HepG2 (cell line): ENCODE measurements at regions not wholly inside any gene's neighbourhood (a gene's known extent, or its start where the extent isn't known, plus 50 kb on each side); places are given as distances from the start of the nearest gene placed in this dataset.

Source experiments
- ARID2 ChIP-seq: sonication (generic); formaldehyde crosslinking; IDR thresholded peaks from 2 replicates; pipeline ENCODE4 v1.8.1; 2022; ENCODE audit warnings: mild to moderate bottlenecking, missing genetic modification reagents, borderline replicate concordance
- CSRNP2 ChIP-seq: sonication (generic); formaldehyde crosslinking; conservative IDR thresholded peaks from 2 replicates; pipeline ENCODE4 v1.8.0; 2022; ENCODE audit warnings: low read depth, missing genetic modification reagents
- DRAP1 ChIP-seq: IDR thresholded peaks from 2 replicates; pipeline ENCODE4 v1.6.1; 2016; ENCODE audit warnings: missing genetic modification reagents, missing compliant biosample characterization
- ETS1 ChIP-seq: sonication (generic); formaldehyde crosslinking; IDR thresholded peaks from 2 replicates; pipeline ENCODE4 v1.4.0; 2020; ENCODE audit warnings: missing genetic modification reagents
- KDM4B ChIP-seq: sonication (generic); formaldehyde crosslinking; IDR thresholded peaks from 2 replicates; pipeline ENCODE4 v1.4.0; 2020; ENCODE audit warnings: missing genetic modification reagents
- POLR2A ChIP-seq, 2 experiments: IDR thresholded peaks; 2 replicates each; pipeline ENCODE4 v1.6.1; 2011; ENCODE audit warnings: low read depth in 2 of 2, low read length in 2 of 2, mild to moderate bottlenecking in 1 of 2, moderate library complexity in 1 of 2; ENCODE audit not compliant: insufficient read depth in 1 of 2
- RBM22 ChIP-seq: fragments of 200-400 bp; formaldehyde crosslinking; optimal IDR thresholded peaks from 2 replicates; pipeline ENCODE3; 2017; ENCODE audit warnings: mild to moderate bottlenecking, low read length, moderate library complexity
- ZBTB3 ChIP-seq: sonication (generic); formaldehyde crosslinking; IDR thresholded peaks from 2 replicates; pipeline ENCODE4 v1.4.0; 2020; ENCODE audit warnings: low read depth, mild to moderate bottlenecking, moderate library complexity, missing genetic modification reagents, borderline replicate concordance
- ZBTB40 ChIP-seq, 2 experiments: fragments of 450-650 bp in 1 of 2; sonication (generic) in 1 of 2; formaldehyde crosslinking in 1 of 2; IDR thresholded peaks; 2 replicates each; pipeline versions ENCODE4 v1.6.1 to v1.8.0; 2016 to 2022; ENCODE audit warnings: antibody characterized with exemption in 1 of 2, mild to moderate bottlenecking in 1 of 2, missing genetic modification reagents in 1 of 2
- ZNF431 ChIP-seq: sonication (generic); formaldehyde crosslinking; IDR thresholded peaks from 2 replicates; pipeline ENCODE4 v1.9.0; 2022; ENCODE audit warnings: missing genetic modification reagents, low read depth, mild to moderate bottlenecking, borderline replicate concordance
- ZSCAN29 ChIP-seq: sonication (generic); formaldehyde crosslinking; conservative IDR thresholded peaks from 2 replicates; pipeline ENCODE4 v1.4.0; 2020; ENCODE audit warnings: mild to moderate bottlenecking, missing genetic modification reagents

- TF ChIP-seq ZBTB40 (IDR thresholded peaks at IDR 0.05) (no peak), ZBTB40 (CRISPR knock-in tag; IDR thresholded peaks at IDR 0.05) (no peak), ZSCAN29 (CRISPR knock-in tag) (0 out of 2 replicates have a peak, but pooled peaks have one; percentile 27), ETS1 (CRISPR knock-in tag) (no peak), CSRNP2 (CRISPR knock-in tag) (no peak), DRAP1 (no peak), RBM22 (no peak), POLR2A (IDR thresholded peaks at IDR 0.05; ENCODE audit: insufficient read depth in 1 of 2, low read depth in 2 of 2, low read length in 2 of 2) (no peak), ZBTB3 (CRISPR knock-in tag) (no peak), KDM4B (CRISPR knock-in tag) (no peak), ARID2 (no peak), ZNF431 (CRISPR knock-in tag) (no peak)
These were observed 323.3 kb upstream of the NT5E start (continued) for GRCh38 chr6:85126485-85127167.
